ENCODE measurements at regions not wholly inside any gene's neighbourhood (a gene's known extent, or its start where the extent isn't known, plus 50 kb on each side); places are given as distances from the start of the nearest gene placed in this dataset.
A peak's percentile ranks its signal among the peaks of the same experiment; 100 is the strongest.
"Not testable (repeated sequence)": the region's sequence is repeated elsewhere in the genome, so short reads cannot be mapped to it uniquely, and the experiment has no call there.

DNA sequence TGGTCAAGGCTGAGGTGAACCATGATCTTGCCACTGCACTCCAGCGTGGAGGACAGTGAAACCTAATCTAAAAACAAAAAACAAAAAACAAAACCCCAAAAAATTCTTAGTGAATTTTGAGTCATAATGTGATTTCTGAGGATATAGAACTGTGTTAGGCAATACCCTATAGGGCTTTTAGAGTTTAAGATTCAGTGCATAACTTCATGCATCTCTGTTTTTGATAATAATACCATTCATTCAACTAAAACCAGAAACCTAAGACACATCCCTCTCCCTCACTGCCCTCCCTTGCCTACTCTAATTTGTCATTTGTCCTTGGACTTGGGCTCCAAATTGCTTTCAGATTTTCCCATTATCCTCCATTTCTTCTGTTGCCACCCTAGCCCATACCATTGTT, 405.7 kb upstream of the EDIL3 start:
- no peak for DNase-seq (ENCODE audit: low read depth)

DNA sequence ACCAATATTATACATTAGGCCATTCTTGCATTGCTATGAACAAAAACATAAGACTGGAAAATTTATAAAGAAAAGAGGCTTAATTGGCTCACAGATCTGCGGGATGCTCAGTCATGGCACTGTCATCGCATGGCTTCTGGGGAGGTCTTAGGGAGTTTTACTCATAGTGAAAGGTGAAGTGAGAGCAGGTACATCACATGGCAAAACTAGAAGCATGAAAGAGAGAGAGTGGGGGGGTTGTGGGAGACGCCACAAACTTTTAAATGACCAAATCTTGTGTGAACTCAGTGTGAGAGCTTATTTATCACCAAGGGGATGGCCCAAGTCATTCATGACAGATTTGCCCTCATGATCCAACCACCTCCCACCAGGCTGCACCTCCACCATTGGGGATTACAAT, 398.3 kb upstream of the EDIL3 start:
- DNase-seq (ENCODE audit: low read depth) = no peak

DNA sequence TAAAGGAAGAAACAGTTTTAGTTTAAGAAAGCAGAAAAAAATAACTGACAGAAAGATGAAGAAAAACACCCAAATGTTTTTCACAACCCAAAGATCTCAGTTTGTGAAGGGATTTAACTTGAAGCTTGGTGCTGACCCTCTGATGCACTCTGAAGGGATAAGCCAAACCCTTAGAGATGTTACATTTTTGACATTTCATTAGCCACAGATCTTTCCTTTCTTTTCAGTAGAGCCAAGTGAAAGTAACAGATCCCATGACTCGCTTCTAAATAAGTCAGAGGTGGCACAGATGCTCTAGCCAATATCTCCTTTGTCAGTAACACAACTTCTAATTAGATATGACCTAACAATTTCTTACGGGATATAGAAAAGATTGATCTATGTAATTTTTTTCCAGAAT, 394.5 kb upstream of the EDIL3 start:
- DNase-seq (ENCODE audit: low read depth) = peak; percentile 3

DNA sequence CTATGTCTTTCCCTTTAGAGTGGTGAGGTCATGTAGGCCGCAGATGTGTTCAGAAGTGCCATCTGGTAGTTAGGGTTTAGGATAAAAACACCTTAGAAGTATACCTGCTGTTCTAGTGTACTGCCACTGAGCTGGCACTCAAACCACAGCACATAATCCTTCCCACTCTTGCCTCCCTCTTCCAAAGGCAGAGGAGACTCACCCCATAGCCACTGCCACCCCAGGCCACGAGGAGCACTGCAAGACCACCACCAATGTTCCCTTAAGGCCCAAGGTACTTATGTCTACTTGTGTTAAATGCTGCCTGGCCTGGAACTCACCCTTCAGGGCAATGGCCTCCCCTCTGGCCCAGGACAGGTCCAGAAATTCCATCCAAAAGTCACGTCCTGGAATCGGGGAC, 379.5 kb upstream of the EDIL3 start:
- no peak for DNase-seq (ENCODE audit: low read depth)

DNA sequence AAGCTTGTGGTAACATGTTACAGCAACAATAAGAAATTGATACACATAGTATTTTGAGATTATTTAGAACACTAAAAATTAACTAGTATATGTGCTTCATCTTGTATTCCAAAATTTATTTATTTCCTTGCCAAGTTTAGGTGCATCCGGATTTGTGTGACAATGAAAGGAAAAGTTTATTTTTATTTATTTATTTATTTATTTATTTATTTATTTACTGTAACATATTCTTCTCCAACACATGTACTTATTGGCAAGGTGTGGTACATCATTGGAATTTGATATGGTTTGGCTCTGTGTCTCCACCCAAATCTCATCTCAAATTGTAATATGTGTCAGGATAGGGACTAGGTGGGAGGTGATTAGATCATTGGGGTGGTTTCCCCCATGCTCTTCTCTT, 373.3 kb upstream of the EDIL3 start:
- no peak for DNase-seq (ENCODE audit: low read depth)

DNA sequence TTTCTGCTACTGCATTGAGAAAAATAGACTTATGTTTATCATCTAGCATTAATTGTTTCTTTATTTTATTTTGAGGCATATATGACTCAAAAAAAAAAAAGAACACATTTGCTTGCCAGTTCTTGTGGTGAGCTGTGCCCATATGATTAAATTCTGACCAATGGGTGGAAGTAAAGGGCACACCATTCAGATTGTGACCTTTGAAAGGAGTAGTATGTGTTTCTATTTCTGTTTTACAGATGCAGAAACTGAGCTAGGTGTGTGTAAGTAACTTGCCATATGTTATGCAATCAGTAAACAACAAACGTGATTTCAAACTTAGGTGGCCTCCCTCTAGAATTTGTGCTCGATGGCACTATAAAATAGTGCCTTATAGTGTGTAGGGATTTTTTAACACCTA, 368.1 kb upstream of the EDIL3 start:
- DNase-seq (ENCODE audit: low read depth) = no peak

DNA sequence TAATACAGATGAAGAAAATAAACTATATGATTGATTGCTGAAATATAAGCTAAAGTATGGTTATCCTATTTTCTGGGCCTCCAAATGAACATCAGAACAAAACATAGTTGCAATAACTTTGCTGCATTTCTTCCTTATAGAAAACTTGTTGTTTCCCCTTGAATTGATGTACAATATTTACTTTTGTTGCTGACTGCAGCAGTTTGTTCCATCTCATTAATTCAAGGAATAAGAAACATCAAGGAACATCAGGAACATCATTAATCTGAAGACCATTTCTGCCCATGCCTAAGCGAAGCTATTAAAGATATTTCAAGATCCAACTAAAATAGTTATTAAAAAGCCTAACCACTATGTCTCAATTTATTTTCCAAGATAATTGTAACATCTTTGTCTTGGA, 363.6 kb upstream of the EDIL3 start:
- DNase-seq (ENCODE audit: low read depth) = no peak

DNA sequence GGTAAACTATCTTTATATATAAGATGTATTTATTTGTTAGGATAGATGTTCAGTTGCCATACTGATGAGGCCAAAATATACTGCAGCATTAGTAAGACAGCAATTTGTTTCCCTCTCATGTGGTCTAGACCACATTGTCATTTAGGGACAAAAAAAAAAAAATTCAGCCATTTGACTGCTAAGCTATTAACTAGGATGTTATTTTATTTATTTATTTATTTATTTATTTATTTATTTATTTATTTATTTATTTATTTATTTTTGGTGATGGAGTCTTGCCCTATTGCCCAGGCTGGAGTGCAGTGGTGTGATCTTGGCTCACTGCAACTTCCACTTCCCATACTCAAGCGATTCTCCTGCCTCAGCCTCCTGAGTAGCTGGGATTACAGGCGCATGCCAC, 361.6 kb upstream of the EDIL3 start:
- DNase-seq (ENCODE audit: low read depth) = not testable (repeated sequence)

DNA sequence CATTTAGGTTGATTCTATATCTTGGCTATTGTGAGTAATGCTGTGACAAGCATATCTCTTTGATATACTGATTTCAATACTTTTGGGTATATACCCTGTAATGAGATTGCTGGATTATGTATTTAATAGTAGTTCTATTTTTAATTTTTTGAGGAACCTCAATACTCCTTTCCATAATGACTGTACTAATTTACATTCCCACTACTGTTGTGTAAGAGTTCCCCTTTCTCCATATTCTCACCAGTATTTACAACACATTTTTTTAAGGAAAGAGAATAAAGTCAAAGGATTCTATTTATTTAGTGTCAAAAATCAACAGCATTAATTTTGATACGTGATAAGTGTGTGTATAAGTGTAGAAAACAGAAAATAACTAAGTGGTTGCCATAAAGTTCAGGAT, 356.4 kb upstream of the EDIL3 start:
- DNase-seq (ENCODE audit: low read depth) = no peak

DNA sequence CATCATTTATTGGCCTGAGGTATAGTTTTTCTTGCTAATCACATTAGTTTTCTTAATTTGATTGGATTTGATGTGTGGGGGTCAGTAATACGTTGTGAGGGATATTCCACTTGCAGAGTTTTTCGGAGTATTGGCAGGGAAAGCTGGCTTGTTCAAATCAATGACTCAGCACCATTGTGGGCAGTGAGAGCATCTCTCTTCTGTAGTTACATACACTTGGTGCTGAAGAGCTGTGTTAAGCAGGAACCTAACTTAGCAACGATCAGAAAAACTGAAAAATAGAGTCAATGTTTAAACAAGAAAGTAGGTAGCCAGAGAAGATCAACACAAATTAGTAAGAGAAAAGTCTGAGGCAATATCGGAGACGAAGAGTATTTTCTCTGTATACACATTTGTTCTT, 344.6 kb upstream of the EDIL3 start:
- peak; percentile 53 for DNase-seq (ENCODE audit: low read depth)

DNA sequence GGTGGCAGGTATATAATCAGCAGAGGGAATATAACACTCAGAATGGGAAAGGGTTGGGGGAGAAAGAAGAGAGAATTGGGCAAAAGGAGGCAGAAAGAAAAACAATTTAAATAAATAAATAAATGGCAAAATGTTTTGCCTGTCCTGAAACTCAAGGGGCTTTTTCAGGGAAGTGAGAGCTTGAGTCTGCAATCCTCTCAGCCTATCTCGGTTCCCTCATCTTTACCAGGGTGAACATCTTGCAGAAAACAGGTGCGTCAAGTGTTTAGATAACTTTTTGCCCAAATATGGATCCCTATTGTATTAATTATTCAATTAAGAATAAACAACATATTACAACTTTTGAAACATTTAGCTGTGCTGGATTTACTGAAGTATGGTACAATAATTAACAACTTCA, 343.0 kb upstream of the EDIL3 start:
- DNase-seq (ENCODE audit: low read depth) = no peak

DNA sequence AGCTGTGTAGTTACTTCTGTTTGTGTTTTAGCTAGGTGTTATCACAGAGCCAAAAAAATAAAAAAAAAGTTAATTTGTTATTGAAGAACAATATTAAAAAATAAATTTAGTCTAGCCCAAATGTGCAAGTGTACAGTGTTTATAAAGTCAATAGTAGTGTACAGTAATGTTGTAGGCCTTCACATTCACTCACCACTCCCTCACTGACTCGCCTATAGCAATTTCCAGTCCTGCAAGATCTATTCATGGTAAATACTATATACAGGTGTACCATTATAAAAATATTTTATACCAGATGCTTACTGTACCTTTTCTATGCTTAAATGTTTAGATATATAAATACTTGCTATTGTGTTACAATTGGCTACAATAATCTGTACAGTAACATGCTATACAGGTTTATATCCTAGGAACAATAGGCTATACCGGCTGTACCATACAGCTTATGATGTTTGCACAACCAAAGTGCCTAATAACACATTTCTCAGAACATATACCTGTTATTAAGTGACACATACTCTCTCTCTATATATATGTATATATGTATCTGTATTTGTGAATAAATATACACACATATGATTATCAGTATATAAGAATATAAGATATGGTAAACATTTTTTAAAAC, 341.4 kb upstream of the EDIL3 start:
- DNase-seq (ENCODE audit: low read depth) = no peak

DNA sequence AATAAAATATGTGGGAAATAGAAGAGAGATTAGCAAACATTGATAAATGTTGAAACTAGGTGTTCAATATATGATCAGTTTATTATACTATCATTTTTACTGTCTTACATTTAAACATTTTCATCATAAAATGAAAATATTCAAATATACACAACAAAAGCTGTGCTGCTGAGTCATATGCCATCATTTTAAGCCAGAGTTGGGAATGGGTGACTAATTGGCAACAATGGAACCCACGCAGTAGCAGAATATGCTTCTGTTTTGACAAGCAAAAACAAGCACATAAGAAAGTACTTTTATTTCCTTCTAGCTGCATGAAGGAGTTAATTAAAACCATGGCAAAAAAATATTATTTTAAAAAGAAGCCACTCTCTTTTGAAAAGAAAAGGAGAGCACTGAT, 340.0 kb upstream of the EDIL3 start:
- DNase-seq (ENCODE audit: low read depth) = peak; percentile 64

DNA sequence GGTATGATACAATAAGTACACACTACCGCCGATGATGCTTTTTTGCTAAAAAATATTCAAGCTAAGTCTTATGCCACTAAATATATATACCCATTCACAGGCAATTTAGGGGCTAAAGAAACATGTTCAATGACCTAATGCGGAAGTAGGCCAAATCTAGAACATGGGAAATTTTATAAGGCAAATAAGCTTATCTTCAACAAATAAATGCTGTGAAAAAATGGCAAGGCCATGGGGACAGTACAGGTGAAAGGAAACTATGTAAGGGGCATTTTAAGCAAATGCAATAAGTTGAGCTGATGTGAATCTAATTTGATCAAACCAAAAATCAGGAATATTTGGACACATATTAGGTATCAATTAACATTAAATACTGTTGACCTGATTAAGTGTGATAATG, 339.5 kb upstream of the EDIL3 start:
- no peak for DNase-seq (ENCODE audit: low read depth)

DNA sequence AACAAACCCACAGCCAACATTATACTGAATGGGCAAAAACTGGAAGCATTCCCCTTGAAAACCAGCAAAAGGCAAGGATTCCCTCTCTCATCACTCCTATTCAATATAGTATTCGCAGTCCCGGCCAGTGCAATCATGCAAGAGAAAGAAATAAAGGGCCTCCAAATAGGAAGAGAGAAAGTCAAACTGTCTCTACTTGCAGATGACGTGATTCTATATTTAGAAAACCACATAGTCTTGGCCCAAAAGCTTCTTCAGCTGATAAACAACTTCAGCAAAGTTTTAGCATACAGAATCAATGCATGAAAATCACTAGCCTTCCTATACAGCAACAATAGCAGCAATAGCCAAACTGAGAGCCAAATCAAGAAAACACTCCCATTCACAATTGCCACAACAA, 333.7 kb upstream of the EDIL3 start:
- no peak for DNase-seq (ENCODE audit: low read depth)

DNA sequence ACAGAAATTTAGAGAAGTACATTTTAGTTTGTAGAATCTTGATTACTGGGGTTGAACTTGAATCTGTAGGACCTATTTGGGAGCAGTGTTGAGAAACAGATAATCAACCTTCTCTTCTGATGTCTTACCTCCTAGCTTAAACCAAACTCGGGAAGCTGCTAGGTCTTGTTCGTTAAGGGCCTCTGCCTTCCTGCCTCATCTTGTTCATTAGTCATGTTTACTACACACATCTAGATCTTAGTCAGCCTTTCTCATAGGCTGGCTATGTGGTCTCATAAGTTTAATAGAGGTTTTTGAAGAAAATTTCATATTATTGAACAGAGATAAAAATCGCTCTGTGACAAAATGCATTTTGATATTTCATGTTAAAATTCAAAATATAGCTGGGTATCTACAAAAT, 331.0 kb upstream of the EDIL3 start:
- DNase-seq (ENCODE audit: low read depth) = no peak

DNA sequence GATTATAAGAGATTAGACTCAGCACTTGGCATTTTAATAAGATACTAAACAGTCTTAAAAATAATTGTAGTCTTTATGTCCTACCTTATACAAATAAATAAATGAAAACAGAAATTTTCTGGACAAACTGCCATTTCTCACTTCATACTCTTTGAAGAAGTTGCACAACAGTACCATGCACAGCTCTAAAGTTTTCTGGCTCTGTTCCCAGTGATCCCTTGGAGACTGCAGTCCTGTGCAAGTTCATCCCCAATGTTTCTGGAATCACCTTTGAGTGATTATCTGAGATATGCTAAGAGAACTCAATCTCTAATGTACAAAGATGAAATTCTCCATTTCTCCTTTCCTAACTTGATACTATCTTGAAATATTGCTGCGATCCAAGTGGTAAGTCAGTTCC, 330.4 kb upstream of the EDIL3 start:
- no peak for DNase-seq (ENCODE audit: low read depth)

DNA sequence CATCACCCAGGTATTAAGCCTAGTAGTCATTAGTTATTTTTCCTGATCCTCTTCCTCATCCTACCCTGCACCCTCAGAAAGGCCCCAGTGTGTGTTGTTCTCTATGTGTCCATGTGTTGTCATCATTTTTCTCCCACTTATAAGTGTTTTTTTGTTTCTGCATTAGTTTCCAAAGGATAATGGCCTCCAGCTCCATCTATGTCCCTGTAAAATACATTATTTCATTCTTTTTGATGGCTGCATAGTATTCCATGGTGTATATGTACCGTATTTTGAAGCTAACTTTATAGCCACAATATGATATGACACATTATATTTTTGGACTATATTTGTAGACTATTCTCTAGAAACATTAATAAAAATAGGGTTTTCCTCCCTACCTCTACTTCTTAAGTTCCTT, 324.4 kb upstream of the EDIL3 start:
- DNase-seq (ENCODE audit: low read depth) = no peak

DNA sequence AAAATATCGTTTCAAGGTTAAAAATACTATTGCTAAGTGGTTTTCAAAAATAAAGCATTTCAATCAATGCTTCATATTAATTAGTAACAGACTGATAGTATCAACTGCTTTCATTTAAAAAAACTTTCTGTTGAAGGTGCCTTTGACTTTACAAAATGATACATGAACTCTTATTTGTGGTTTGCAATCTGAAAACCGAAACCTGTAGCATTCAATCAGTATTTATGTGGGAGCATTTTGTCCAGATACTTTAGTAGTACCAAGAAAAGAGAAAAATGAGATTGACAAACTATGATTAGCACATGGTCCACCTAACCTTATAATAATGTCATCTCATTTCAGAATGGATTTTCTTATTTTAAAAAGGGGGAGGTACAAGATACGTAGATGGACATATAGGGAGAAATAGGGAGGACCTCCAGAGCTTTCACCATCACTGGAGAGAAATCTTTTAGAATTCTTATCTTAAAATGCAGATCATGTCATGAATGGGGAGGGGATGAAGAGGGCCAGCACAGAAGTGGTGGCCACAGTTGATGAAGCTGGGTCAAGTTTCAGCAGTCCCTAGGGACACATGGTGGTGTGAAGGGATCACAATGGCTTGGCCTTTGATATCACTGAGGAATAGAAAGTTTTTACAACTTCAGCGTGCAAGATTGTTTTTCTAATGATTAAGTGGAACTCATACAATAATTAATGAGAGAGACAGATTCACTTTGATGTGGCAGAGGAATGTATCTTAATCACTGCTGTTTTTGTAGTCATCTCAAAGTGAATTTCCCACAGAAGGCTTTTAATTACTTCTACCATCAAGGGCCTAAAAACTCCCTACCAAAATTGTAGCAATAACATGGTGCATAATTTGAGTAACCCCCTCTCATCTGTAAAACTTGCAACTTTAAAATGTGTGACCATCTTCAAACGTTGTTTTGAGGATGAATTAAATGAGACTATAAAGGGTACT, 322.3 kb upstream of the EDIL3 start:
- DNase-seq (ENCODE audit: low read depth) = no peak

DNA sequence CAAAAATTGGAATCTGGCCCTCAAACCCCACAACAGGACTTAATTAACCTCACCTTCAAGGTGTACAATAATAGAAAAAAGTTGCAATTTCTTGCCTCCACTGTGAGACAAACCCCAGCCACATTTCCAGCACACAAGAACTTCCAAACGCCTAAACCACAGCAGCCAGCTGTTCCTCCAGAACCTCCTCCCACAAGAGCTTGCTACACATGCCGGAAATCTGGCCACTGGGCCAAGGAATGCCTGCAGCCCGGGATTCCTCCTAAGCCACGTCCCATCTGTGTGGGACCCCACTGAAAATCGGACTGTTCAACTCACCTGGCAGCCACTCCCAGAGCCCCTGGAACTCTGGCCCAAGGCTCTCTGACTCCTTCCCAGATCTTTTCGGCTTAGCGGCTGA, 315.9 kb upstream of the EDIL3 start:
- not testable (repeated sequence) for DNase-seq (ENCODE audit: low read depth)

DNA sequence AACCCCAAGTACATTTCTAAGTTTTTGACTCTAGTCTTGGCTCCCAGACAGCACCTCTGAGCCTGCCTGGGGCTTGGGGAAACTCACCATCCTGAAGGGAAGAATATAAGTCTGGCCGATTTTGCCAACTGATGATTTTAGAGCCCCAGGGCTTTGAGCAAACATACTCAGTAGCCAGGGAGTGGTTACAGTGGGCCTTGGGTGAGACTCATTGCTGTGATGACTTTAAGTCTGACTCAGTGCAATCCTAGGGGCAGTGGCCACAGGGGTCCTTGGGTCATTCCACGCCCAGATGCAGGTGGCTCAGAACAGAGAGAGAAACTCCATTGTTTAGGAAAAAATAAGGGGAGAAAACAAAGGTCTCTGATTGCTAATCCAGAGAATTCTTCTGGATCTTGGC, 312.0 kb upstream of the EDIL3 start:
- DNase-seq (ENCODE audit: low read depth) = no peak

DNA sequence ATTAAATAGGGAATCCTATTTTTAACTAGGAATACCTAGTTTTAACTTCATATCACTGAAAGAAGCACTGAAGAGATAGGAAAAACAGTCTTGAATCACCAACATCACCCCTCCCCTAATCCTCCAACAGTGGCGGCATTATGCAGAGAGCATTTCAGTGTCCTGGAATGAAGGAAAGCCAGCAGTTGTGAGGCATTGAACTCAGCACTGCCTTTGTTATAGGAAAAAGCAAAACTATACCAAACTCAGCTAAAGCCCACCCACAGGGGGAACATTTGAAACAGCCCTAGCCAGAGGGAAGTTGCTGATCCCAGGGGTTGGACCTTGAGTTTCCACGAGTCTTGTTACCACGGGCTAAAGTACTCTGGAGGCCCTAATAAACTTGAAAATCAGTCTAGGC, 310.6 kb upstream of the EDIL3 start:
- no peak for DNase-seq (ENCODE audit: low read depth)

DNA sequence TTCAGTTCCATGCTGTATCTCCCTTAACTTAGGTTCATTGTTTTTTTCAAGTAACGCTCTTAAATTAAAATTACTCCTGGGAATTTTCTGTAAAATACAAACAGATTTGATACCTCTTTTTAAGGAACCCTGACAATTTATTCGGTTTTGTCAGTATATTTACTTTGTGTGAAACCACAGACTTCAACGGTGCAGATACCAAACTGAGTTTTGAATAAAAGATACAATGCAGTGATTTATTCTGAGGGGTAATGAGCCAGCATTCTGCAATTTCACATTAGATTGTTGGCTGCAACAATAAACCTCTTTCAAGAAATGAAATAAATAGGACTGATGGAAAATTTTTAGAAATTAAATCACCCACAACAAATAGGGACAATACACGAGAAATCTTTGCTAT, 308.6 kb upstream of the EDIL3 start:
- no peak for DNase-seq (ENCODE audit: low read depth)

DNA sequence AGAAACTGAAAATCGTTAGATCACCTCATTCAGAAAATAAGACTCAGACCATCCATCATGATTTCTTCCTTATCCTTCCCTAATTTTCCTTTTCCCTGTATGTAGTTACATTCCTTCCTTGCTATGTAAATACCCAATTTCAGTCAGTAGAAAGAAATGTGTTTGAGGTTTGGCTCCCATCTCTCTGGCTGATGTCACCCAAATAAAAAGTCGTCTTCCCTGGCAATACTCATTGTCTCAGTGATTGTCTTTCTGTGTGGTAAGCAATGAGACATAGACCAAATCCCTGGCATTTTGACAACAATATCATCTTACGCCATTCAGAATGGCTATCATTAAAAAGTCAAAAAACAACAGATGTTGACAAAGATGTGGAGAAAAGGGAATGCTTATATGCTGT, 303.9 kb upstream of the EDIL3 start:
- DNase-seq (ENCODE audit: low read depth) = peak; percentile 80
